ENCODE measurements at regions not wholly inside any gene's neighbourhood (a gene's known extent, or its start where the extent isn't known, plus 50 kb on each side); places are given as distances from the start of the nearest gene placed in this dataset.

- TF ChIP-seq CTCF (IDR thresholded peaks at IDR 0.05) (no peak), POLR2A (IDR thresholded peaks at IDR 0.05) (no peak)
These were observed 130.4 kb downstream of the PFKFB3 start for GRCh38 chr10:6333086-6333485.
